OCI-LY1 (cell line): ENCODE measurements at regions not wholly inside any gene's neighbourhood (a gene's known extent, or its start where the extent isn't known, plus 50 kb on each side); places are given as distances from the start of the nearest gene placed in this dataset.

Experiments
- CTCF ChIP-seq: fragments of 200-600 bp; sonication (generic), shearing (Covaris generic); IDR thresholded peaks from 2 replicates; pipeline ENCODE4 v1.5.1; 2017; ENCODE audit warnings: mild to moderate bottlenecking, antibody characterized with exemption, low read length, moderate library complexity, mixed read lengths
- EZH2 ChIP-seq: fragments of 200-600 bp; sonication (generic), shearing (Covaris generic); IDR thresholded peaks from 2 replicates; pipeline ENCODE4 v1.8.0; 2017; ENCODE audit warnings: borderline replicate concordance, mixed run types, mild to moderate bottlenecking, antibody characterized with exemption, low read length, moderate library complexity, mixed read lengths

GRCh38 chr9:87324613-87325194 is 173.0 kb upstream of the DAPK1 start:
- TF ChIP-seq CTCF (peak; percentile 72), EZH2 (no peak)
